ENCODE measurements at regions not wholly inside any gene's neighbourhood (a gene's known extent, or its start where the extent isn't known, plus 50 kb on each side); places are given as distances from the start of the nearest gene placed in this dataset.

DNA sequence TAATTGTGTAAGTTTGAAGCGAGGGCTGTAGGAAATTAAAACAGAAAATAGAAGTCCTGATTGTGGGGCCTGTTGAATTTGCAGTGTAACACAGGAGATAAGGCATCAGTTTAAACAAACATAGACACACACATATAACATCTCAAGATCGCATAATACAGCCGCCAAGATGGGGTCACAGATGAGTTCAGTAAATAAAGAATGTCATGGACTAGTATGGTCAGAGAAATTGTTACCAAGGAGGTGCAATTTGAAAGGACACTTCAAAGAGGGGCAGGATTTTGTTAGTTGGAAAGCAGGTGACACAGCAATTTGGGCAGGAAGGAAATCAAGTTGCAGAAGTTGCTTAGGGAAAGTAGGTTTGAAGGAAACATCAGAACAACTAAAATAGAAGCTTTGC is 450.0 kb downstream of the USP25 start:
- H3K4me3 ChIP-seq (ENCODE audit: low read depth, low read length), result no peak overlapping the region
- H3K27me3 ChIP-seq (ENCODE audit: control insufficient read depth, insufficient read depth, low read length), result no peaks in the 10 kb centered on the region
- no peak overlapping the region for H3K27ac ChIP-seq (ENCODE audit: low read depth, low read length)
- H3K9ac ChIP-seq (ENCODE audit: low read length), result no peak overlapping the region
- H3K4me1 ChIP-seq (ENCODE audit: control insufficient read depth, insufficient read depth, low read length), result peaks cover 13% of the 10 kb centered on the region; the same call in 1 of the 2 replicates
- H3K9me3 ChIP-seq (ENCODE audit: control insufficient read depth, insufficient read depth, low read depth, low read length), result no peaks in the 10 kb centered on the region
- no peaks in the 10 kb centered on the region for H3K36me3 ChIP-seq (ENCODE audit: control insufficient read depth, insufficient read depth, low read length)

DNA sequence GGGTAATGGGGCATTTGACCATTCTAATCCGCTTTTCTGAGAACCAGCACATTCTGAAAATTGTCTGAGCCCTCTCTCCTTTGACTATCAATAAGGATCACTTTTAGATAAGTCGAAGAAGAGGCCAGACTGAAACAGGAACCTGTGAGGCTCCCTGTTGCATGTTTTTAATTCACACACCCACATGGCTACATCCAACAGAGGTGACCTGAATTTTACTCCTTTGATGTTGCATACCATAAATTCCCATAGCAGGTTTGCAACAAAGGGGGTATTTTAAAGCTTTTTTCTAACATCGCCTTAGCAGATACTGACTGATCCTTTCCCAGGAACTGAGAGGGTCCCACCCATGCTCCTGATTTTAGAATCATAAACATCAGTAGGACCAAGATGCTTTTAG is 450.8 kb downstream of the USP25 start:
- peaks cover 13% of the 10 kb centered on the region; the same call in 1 of the 2 replicates for H3K4me1 ChIP-seq (ENCODE audit: control insufficient read depth, insufficient read depth, low read length)
- no peak overlapping the region for H3K4me3 ChIP-seq (ENCODE audit: low read depth, low read length)
- no peak overlapping the region for H3K9ac ChIP-seq (ENCODE audit: low read length)
- no peak overlapping the region for H3K27ac ChIP-seq (ENCODE audit: low read depth, low read length)
- H3K27me3 ChIP-seq (ENCODE audit: control insufficient read depth, insufficient read depth, low read length), result no peaks in the 10 kb centered on the region
- H3K9me3 ChIP-seq (ENCODE audit: control insufficient read depth, insufficient read depth, low read depth, low read length), result no peaks in the 10 kb centered on the region
- H3K36me3 ChIP-seq (ENCODE audit: control insufficient read depth, insufficient read depth, low read length), result no peaks in the 10 kb centered on the region

DNA sequence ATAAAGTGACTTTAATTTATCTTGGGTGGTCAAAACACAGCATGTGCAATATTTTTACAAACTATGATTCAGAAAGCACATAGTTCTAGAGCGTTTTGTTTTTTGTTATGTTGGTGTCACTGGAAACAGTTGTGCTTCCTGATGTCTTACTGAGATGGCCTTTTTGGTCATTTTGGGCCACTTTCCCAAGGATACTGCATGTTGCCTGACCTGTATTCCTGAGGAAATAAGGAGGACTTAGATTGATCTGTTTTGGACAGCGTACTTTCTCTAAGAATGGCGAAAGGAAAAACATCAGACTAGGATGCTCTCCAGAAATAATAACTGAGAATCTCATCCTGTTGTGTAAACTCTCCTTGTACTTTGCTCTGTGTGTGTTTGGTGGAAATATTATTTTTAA is 451.2 kb downstream of the USP25 start:
- Histone ChIP-seq H3K4me3 (ENCODE audit: low read depth, low read length) (no peak overlapping the region), H3K27ac (ENCODE audit: low read depth, low read length) (no peak overlapping the region), H3K27me3 (ENCODE audit: control insufficient read depth, insufficient read depth, low read length) (no peaks in the 10 kb centered on the region), H3K9ac (ENCODE audit: low read length) (no peak overlapping the region), H3K36me3 (ENCODE audit: control insufficient read depth, insufficient read depth, low read length) (no peaks in the 10 kb centered on the region), H3K9me3 (ENCODE audit: control insufficient read depth, insufficient read depth, low read depth, low read length) (no peaks in the 10 kb centered on the region), H3K4me1 (ENCODE audit: control insufficient read depth, insufficient read depth, low read length) (peaks cover 13% of the 10 kb centered on the region; the same call in 1 of the 2 replicates)

DNA sequence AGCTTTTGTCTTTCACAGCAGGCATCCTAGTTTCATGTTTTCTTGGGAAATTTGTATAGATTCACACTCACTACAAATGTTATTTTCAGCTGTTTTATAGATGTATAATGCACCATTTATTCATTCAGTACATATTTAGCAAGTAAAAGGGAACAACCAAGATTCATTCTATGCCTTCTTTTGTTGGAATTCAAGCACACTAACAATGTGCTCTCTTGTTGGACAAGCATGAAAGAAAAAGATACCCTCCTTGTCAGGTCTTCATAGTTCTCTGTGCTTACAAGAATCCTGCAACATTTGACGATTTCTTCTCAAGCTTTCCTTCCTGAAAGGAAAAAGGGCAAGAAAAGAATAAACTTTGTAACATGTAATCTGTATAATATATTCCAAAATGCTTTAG is 456.0 kb downstream of the USP25 start:
- Histone ChIP-seq H3K27me3 (ENCODE audit: control insufficient read depth, insufficient read depth, low read length) (no peaks in the 10 kb centered on the region), H3K9ac (ENCODE audit: low read length) (no peak overlapping the region), H3K4me3 (ENCODE audit: low read depth, low read length) (no peak overlapping the region), H3K4me1 (ENCODE audit: control insufficient read depth, insufficient read depth, low read length) (peaks cover under 1% of the 10 kb centered on the region; the same call in 1 of the 2 replicates), H3K27ac (ENCODE audit: low read depth, low read length) (no peak overlapping the region), H3K36me3 (ENCODE audit: control insufficient read depth, insufficient read depth, low read length) (no peaks in the 10 kb centered on the region), H3K9me3 (ENCODE audit: control insufficient read depth, insufficient read depth, low read depth, low read length) (peaks cover 4% of the 10 kb centered on the region; the same call in 1 of the 2 replicates)

DNA sequence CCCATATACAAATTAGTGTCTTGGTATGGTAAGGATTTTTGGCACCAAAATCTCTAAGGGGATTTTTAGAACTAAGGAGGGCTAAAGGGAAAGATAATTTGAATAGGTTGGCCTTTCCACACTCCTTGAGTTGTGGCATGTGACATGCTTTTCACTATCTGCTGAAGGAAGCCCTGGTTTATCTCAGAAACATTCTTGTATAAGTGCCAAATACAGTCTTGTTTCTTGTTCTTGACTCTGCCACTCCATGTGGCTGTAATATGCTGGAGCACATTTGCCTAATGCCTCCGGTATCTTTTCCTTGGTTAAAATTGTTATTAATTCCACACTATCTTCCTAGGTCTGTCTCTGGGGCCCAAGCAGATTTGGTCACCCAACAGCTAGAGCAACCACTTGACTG is 457.0 kb downstream of the USP25 start:
- peaks cover 4% of the 10 kb centered on the region; the same call in 1 of the 2 replicates for H3K9me3 ChIP-seq (ENCODE audit: control insufficient read depth, insufficient read depth, low read depth, low read length)
- H3K27me3 ChIP-seq (ENCODE audit: control insufficient read depth, insufficient read depth, low read length), result no peaks in the 10 kb centered on the region
- H3K4me1 ChIP-seq (ENCODE audit: control insufficient read depth, insufficient read depth, low read length), result no peaks in the 10 kb centered on the region; the same call in 1 of the 2 replicates
- no peak overlapping the region for H3K9ac ChIP-seq (ENCODE audit: low read length)
- H3K4me3 ChIP-seq (ENCODE audit: low read depth, low read length), result no peak overlapping the region
- no peaks in the 10 kb centered on the region for H3K36me3 ChIP-seq (ENCODE audit: control insufficient read depth, insufficient read depth, low read length)
- H3K27ac ChIP-seq (ENCODE audit: low read depth, low read length), result no peak overlapping the region

DNA sequence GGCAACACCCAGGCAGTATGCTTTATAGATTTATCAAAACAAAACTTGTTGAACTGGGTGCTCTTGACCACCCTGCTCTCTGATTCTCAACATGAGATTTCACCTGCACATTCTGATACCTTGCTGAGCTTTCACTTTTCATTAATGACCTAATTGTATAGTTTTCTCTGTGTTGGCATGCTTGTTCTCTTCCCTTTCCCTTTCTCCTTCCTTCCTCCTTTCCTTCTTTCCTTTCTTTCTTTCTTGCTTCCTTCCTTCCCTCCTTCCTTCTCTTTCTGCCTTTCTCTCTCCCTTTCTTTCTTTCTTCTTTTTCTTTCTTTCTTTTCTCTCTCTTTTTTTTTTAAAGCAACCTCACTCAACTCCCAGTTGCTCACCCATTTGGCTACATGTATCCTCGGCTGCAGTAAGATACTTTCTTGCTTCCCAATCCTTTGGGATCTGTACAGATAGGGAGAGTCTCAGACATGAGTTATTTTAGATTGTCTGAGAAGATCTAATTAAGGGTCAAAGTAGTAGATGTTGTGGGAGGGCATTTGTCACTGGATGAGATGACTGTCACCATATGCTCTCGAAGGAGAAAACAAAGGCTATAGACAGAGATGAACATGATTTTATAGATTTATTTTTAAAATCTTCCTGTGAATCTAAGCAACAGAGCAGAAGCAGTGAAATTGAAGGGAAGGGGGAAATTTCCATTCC is 458.0 kb downstream of the USP25 start:
- no peak overlapping the region for H3K27ac ChIP-seq (ENCODE audit: low read depth, low read length)
- H3K9me3 ChIP-seq (ENCODE audit: control insufficient read depth, insufficient read depth, low read depth, low read length), result peaks cover 4% of the 10 kb centered on the region; the same call in 1 of the 2 replicates
- H3K4me1 ChIP-seq (ENCODE audit: control insufficient read depth, insufficient read depth, low read length), result no peaks in the 10 kb centered on the region; the same call in 1 of the 2 replicates
- H3K27me3 ChIP-seq (ENCODE audit: control insufficient read depth, insufficient read depth, low read length), result no peaks in the 10 kb centered on the region
- H3K4me3 ChIP-seq (ENCODE audit: low read depth, low read length), result no peak overlapping the region
- H3K9ac ChIP-seq (ENCODE audit: low read length), result no peak overlapping the region
- H3K36me3 ChIP-seq (ENCODE audit: control insufficient read depth, insufficient read depth, low read length), result no peaks in the 10 kb centered on the region

DNA sequence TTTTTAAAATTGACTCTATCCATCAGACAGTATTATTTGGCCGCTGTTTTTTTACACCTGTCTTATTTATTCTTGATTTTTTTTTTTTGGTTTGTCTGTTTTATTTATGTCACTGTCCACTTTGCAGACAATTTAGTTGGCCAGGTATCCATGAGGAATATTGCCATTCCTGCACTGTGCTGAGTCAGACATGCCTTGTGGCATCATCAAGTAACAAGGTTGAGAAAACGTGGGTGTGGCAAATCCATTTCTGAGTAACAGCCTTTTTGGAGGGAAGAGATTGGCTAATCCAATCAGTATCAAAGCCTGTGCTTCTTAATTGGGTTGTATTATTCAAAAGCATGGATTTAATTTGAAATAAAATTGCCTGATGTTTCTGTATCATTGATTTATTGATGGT is 463.1 kb downstream of the USP25 start:
- H3K9ac ChIP-seq (ENCODE audit: low read length), result no peak overlapping the region
- H3K27me3 ChIP-seq (ENCODE audit: control insufficient read depth, insufficient read depth, low read length), result no peaks in the 10 kb centered on the region
- peaks cover 4% of the 10 kb centered on the region; the same call in 1 of the 2 replicates for H3K9me3 ChIP-seq (ENCODE audit: control insufficient read depth, insufficient read depth, low read depth, low read length)
- H3K4me3 ChIP-seq (ENCODE audit: low read depth, low read length), result no peak overlapping the region
- H3K27ac ChIP-seq (ENCODE audit: low read depth, low read length), result peak overlapping the region; percentile 16; the same call in 1 of the 2 replicates
- H3K36me3 ChIP-seq (ENCODE audit: control insufficient read depth, insufficient read depth, low read length), result no peaks in the 10 kb centered on the region
- H3K4me1 ChIP-seq (ENCODE audit: control insufficient read depth, insufficient read depth, low read length), result peaks cover 16% of the 10 kb centered on the region

DNA sequence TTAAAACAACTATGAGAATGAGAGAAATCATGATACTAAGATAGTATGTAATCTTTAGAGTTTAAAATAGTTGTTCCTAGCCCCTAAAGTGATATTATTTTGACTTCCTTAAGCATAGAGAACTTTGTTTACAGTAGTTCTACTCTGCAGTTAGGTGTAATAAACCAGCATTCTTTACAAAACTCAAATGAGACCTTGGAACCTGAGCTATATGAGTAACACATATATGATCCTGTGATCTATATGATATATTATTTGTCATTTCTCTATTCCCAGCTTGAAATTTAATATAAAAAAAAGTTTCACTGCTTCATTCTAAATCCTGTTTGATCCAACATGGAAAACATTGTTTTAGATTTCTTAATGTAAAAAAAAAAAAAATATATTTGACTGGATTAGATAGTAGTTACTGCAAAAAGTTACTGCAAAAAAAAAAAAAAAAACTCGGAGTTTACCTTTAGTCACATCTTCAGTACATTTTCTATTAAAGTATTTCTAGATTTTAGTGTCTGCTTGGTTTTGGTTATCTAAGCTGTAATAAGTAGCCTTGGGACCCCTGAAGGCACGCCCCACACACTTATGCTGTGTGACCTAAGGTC is 463.8 kb downstream of the USP25 start:
- H3K9ac ChIP-seq (ENCODE audit: low read length), result peak overlapping the region; percentile 20
- H3K27me3 ChIP-seq (ENCODE audit: control insufficient read depth, insufficient read depth, low read length), result no peaks in the 10 kb centered on the region
- peaks cover 16% of the 10 kb centered on the region for H3K4me1 ChIP-seq (ENCODE audit: control insufficient read depth, insufficient read depth, low read length)
- H3K9me3 ChIP-seq (ENCODE audit: control insufficient read depth, insufficient read depth, low read depth, low read length), result peaks cover 4% of the 10 kb centered on the region; the same call in 1 of the 2 replicates
- H3K27ac ChIP-seq (ENCODE audit: low read depth, low read length), result peak overlapping the region; percentile 16; the same call in 1 of the 2 replicates
- H3K4me3 ChIP-seq (ENCODE audit: low read depth, low read length), result no peak overlapping the region
- no peaks in the 10 kb centered on the region for H3K36me3 ChIP-seq (ENCODE audit: control insufficient read depth, insufficient read depth, low read length)

DNA sequence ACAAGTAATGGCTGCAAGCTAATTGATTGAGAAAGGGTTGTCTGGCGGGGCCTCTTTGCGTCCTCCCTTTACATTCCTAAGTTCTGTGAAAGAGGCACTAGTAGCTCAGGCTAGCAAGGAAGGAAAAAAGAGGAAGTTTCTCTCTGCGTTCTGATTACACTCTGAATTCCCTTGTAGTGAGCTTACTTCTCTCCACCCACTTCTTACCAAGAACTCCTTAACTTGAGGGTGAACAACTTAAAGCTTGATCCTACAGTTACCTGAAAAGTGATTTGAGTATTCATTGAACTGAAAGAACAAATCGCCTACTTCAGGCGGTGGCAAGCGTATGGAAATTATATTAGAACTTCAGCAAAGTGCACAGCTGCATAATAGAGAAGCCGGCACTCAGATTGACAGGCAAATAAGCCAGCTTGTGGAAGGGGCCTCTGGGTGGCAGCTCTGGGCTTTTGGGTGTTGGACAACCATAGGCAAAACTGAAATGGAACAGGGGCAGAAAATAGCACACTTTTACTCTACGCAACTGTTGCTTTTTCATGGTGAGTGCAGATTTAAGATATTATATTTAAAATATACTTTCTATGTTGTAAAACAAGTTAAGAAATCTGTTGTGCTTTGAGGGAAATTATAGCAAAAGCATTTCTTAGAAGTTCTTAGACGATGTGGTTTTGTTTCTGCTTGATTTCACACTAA is 464.5 kb downstream of the USP25 start:
- peaks cover 5% of the 10 kb centered on the region; the same call in 1 of the 2 replicates for H3K9me3 ChIP-seq (ENCODE audit: control insufficient read depth, insufficient read depth, low read depth, low read length)

DNA sequence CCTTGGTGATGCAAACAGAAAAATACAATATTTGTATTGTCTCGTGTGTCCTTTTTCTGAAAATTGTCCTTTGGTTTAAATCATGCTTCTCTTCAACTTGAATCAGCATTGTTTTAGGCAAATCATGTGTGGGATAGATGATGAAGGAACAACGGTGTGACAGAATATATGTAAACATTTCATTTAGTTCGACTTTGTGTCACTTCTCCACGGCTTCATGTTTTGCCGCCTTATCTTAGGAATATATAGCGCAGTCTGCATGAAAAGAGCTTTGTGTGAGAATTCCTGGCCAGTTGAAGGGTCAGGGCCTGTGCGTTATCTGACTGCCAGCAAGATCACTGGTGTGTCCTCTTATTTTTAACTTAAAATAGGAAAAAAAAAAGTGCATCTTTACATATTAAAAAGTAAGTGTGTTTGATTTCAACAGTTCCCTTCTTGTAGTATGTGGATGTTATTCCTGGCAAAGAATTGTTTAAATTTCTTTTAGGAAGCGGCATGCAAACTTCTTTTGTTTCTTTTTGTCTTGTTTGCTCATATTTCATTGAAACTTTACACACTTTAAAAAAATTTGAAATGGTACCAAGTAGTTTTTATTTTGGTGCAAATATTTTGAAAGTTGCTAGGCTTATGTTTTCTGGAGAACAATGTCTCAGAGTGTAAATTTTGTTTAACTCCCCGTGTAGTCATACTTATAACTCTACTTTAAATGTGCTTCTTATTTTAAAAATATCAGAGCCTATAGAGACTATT is 465.2 kb downstream of the USP25 start:
- H3K27ac ChIP-seq (ENCODE audit: low read depth, low read length), result no peak overlapping the region; the same call in 1 of the 2 replicates
- H3K9ac ChIP-seq (ENCODE audit: low read length), result no peak overlapping the region
- peak overlapping the region; percentile 32; the same call in 1 of the 2 replicates for H3K4me3 ChIP-seq (ENCODE audit: low read depth, low read length)
- H3K4me1 ChIP-seq (ENCODE audit: control insufficient read depth, insufficient read depth, low read length), result peaks cover 16% of the 10 kb centered on the region
- H3K27me3 ChIP-seq (ENCODE audit: control insufficient read depth, insufficient read depth, low read length), result no peaks in the 10 kb centered on the region
- H3K9me3 ChIP-seq (ENCODE audit: control insufficient read depth, insufficient read depth, low read depth, low read length), result peaks cover 6% of the 10 kb centered on the region; the same call in 1 of the 2 replicates
- H3K36me3 ChIP-seq (ENCODE audit: control insufficient read depth, insufficient read depth, low read length), result no peaks in the 10 kb centered on the region

More for the DNA sequence above, 464.5 kb downstream of the USP25 start:
- Histone ChIP-seq H3K4me1 (ENCODE audit: control insufficient read depth, insufficient read depth, low read length) (peaks cover 16% of the 10 kb centered on the region), H3K27me3 (ENCODE audit: control insufficient read depth, insufficient read depth, low read length) (no peaks in the 10 kb centered on the region), H3K4me3 (ENCODE audit: low read depth, low read length) (peak overlapping the region; percentile 32), H3K27ac (ENCODE audit: low read depth, low read length) (peak overlapping the region; percentile 10; the same call in 1 of the 2 replicates), H3K36me3 (ENCODE audit: control insufficient read depth, insufficient read depth, low read length) (no peaks in the 10 kb centered on the region), H3K9ac (ENCODE audit: low read length) (peak overlapping the region; percentile 20)

Data from HUES6 (cell line).